Esophagus muscularis mucosa (tissue), 4 donors: ENCODE measurements at regions not wholly inside any gene's neighbourhood (a gene's known extent, or its start where the extent isn't known, plus 50 kb on each side); places are given as distances from the start of the nearest gene placed in this dataset.
"Not testable (repeated sequence)": the region's sequence is repeated elsewhere in the genome, so short reads cannot be mapped to it uniquely, and the experiment has no call there.

Source experiments
- DNase-seq: peaks from one replicate; pipeline ENCODE4 v3.0.0-alpha.2; 2017; ENCODE audit errors: extremely low spot score
- H3K27ac ChIP-seq, 4 donors: fragments of 200-600 bp; sonication (generic); replicated peaks in 1 of 4; 1 replicate in 3 of 4; 2 replicates in 1 of 4; pipeline ENCODE4 v1.5.1; 2016 to 2019; ENCODE audit warnings: mild to moderate bottlenecking in 1 of 4
- H3K27me3 ChIP-seq, 4 donors: fragments of 200-600 bp; sonication (generic); one replicate each; pipeline versions ENCODE4 v1.5.1 to v1.6.0; 2016 to 2019
- H3K36me3 ChIP-seq, 4 donors: fragments of 200-600 bp; sonication (generic); one replicate each; pipeline ENCODE4 v1.5.1; 2016 to 2019
- H3K4me1 ChIP-seq, 4 donors: fragments of 200-600 bp; sonication (generic); one replicate each; pipeline ENCODE4 v1.5.1; 2016 to 2019
- H3K4me3 ChIP-seq, 4 donors: fragments of 200-600 bp; sonication (generic); 1 replicate in 2 of 4; 2 replicates in 2 of 4; pipeline ENCODE4 v1.5.1; 2016 to 2019; ENCODE audit warnings: mild to moderate bottlenecking in 4 of 4, moderate library complexity in 1 of 4
- H3K9me3 ChIP-seq, 4 donors: fragments of 200-600 bp; sonication (generic); 1 replicate in 3 of 4; 2 replicates in 1 of 4; pipeline ENCODE4 v1.5.1; 2016 to 2019
- EP300 ChIP-seq: sonication (generic); formaldehyde crosslinking; IDR thresholded peaks from one replicate; pipeline ENCODE4 v1.6.1; 2017; ENCODE audit warnings: antibody characterized with exemption
- POLR2A ChIP-seq: fragments of 450-650 bp; IDR thresholded peaks from one replicate; pipeline ENCODE4 v1.6.1; 2017; ENCODE audit warnings: antibody characterized with exemption, moderate library complexity, mild to moderate bottlenecking, low read depth
- POLR2AphosphoS5 ChIP-seq, 2 donors: sonication (generic); formaldehyde crosslinking; IDR thresholded peaks; one replicate each; pipeline ENCODE4 v1.6.1; 2017; ENCODE audit warnings: antibody characterized with exemption in 2 of 2
- whole genome bisulfite sequencing: methylation state at CpG from one replicate; pipeline ENCODE4 v1.1.5; 2018; 5-methylcytosine and 5-hydroxymethylcytosine counted together
- intact Hi-C: fragments of 100-400 bp; cut with DNase I; formaldehyde crosslinking; loops from one replicate; pipeline ENCODE4 v1.15.1; 2023
- TF ChIP-seq, protein P1 (sequence below), 3 experiments: fragments of 200-600 bp in 2 of 3; fragments of 450-650 bp in 1 of 3; sonication (generic) in 2 of 3; IDR thresholded peaks; one replicate each; pipeline ENCODE4 v1.5.1; 2017 to 2019; ENCODE audit warnings: antibody characterized with exemption in 3 of 3, mild to moderate bottlenecking in 2 of 3, moderate library complexity in 1 of 3

DNA sequence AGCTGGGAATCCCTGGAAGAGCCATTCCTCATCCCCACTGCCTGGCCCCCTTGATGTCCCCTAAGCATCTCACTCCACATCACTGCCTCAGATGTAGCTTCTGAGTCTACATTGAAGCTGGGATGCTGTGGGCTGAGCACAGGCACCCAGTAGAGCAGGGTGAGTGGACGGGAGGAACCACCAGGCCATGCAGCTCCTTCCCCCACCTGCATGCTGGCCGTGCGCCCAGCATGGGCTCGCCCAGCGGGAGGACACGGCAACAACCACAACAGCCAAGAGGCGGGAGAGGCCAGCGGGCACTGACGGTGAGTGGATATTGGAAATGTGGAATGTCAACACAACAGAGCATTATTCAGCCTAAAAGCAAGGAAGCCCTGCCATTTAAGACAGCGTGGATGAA is 310.9 kb downstream of the ADGRD1 start:
- peak in 1 of 2 donors; percentile 14 for TF ChIP-seq POLR2AphosphoS5 (IDR thresholded peaks at IDR 0.05)
- TF ChIP-seq EP300 = no peak
- no peaks in the 10 kb centered on the region for H3K9me3 ChIP-seq
- no peak overlapping the region for H3K4me3 ChIP-seq
- no peak overlapping the region for H3K27ac ChIP-seq
- no peak for DNase-seq
- 88% methylated on average over 10 of the region's 10 CpGs for WGBS
- intact Hi-C loops = no loop called here
- no peaks in the 10 kb centered on the region for H3K36me3 ChIP-seq
- H3K27me3 ChIP-seq = no peaks in the 10 kb centered on the region
- H3K4me1 ChIP-seq = peaks cover 0 to 16% (median 8%) of the 10 kb centered on the region in 4 donors

GRCh38 chr12:131266591-131267467 is 313.1 kb downstream of the ADGRD1 start:
- H3K36me3 ChIP-seq = no peaks in the 10 kb centered on the region
- no peak overlapping the region for H3K4me3 ChIP-seq
- no peaks in the 10 kb centered on the region for H3K9me3 ChIP-seq
- peaks cover 0 to 16% (median 8%) of the 10 kb centered on the region in 4 donors for H3K4me1 ChIP-seq
- TF ChIP-seq POLR2AphosphoS5 (IDR thresholded peaks at IDR 0.05) (no peak), POLR2A (no peak)
- TF ChIP-seq, protein P1, sequence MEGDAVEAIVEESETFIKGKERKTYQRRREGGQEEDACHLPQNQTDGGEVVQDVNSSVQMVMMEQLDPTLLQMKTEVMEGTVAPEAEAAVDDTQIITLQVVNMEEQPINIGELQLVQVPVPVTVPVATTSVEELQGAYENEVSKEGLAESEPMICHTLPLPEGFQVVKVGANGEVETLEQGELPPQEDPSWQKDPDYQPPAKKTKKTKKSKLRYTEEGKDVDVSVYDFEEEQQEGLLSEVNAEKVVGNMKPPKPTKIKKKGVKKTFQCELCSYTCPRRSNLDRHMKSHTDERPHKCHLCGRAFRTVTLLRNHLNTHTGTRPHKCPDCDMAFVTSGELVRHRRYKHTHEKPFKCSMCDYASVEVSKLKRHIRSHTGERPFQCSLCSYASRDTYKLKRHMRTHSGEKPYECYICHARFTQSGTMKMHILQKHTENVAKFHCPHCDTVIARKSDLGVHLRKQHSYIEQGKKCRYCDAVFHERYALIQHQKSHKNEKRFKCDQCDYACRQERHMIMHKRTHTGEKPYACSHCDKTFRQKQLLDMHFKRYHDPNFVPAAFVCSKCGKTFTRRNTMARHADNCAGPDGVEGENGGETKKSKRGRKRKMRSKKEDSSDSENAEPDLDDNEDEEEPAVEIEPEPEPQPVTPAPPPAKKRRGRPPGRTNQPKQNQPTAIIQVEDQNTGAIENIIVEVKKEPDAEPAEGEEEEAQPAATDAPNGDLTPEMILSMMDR (IDR thresholded peaks at IDR 0.05) = no peak
- intact Hi-C loops = no loop called here
- no peaks in the 10 kb centered on the region for H3K27me3 ChIP-seq
- no peak for DNase-seq
- peak overlapping the region in 2 of 4 donors; percentile 21 to 70 for H3K27ac ChIP-seq
- 84% methylated on average over 17 of the region's 19 CpGs for WGBS

DNA sequence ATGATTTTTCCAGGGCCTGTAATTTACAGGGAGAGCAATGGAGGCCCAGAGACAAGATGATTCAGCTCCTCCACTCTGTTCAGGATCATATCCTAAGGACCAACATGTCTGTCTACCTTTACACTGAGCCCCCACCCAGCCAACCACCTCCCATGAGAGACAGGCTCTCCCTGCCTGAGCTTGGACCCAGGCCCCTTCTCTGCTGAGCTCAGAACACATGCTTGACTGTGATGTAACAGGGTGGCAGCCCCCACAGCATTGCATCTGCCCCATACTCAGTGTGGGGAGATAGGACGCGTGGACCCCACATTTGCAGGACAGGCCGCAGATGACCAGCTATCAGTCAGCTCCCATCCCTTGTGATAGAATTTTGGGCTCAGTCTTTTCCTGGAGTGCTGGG is 313.9 kb downstream of the ADGRD1 start:
- intact Hi-C loops = no loop called here
- H3K27me3 ChIP-seq = no peaks in the 10 kb centered on the region
- no peaks in the 10 kb centered on the region for H3K9me3 ChIP-seq
- peaks cover 0 to 16% (median 8%) of the 10 kb centered on the region in 4 donors for H3K4me1 ChIP-seq
- H3K36me3 ChIP-seq = no peaks in the 10 kb centered on the region
- H3K27ac ChIP-seq = peak overlapping the region in 3 of 4 donors; percentile 21 to 70 (median 58)
- no peak for TF ChIP-seq POLR2A
- no peak for TF ChIP-seq POLR2AphosphoS5 (IDR thresholded peaks at IDR 0.05)
- TF ChIP-seq, protein P1 (IDR thresholded peaks at IDR 0.05) = no peak
- TF ChIP-seq EP300 = no peak
- H3K4me3 ChIP-seq = no peak overlapping the region
- 100% methylated on average over 3 of the region's 3 CpGs for WGBS
- DNase-seq = no peak

GRCh38 chr12:131268123-131268522 is 314.4 kb downstream of the ADGRD1 start:
- H3K27ac ChIP-seq = peak overlapping the region in 3 of 4 donors; percentile 21 to 70 (median 58)
- WGBS = 0% methylated on average over 1 of the region's 7 CpGs
- H3K36me3 ChIP-seq, H3K4me3 ChIP-seq, H3K27me3 ChIP-seq, intact Hi-C loops, H3K9me3 ChIP-seq, DNase-seq: not testable (repeated sequence)
- peak; percentile 19 to 30 for TF ChIP-seq POLR2AphosphoS5 (IDR thresholded peaks at IDR 0.05)
- peaks cover 0 to 16% (median 8%) of the 10 kb centered on the region in 4 donors for H3K4me1 ChIP-seq

- H3K4me3 ChIP-seq, H3K9me3 ChIP-seq, DNase-seq, H3K36me3 ChIP-seq, H3K27me3 ChIP-seq, intact Hi-C loops: not testable (repeated sequence)
- H3K4me1 ChIP-seq = peaks cover 0 to 16% (median 8%) of the 10 kb centered on the region in 4 donors
- WGBS = no CpG with 5 or more reads among the region's 4 CpGs
- peak overlapping the region in 2 of 4 donors; percentile 51 to 58 for H3K27ac ChIP-seq
These were observed 314.9 kb downstream of the ADGRD1 start for GRCh38 chr12:131268571-131268970.

- Histone ChIP-seq H3K27ac (peak overlapping the region in 1 of 4 donors; percentile 51), H3K4me3 (no peak overlapping the region), H3K36me3 (no peaks in the 10 kb centered on the region), H3K4me1 (peaks cover 0 to 16% (median 8%) of the 10 kb centered on the region in 4 donors), H3K27me3 (no peaks in the 10 kb centered on the region), H3K9me3 (no peaks in the 10 kb centered on the region)
- WGBS = 98% methylated on average over 4 of the region's 4 CpGs
- DNase-seq = no peak
- intact Hi-C loops = no loop called here
- TF ChIP-seq POLR2A (no peak), POLR2AphosphoS5 (IDR thresholded peaks at IDR 0.05) (no peak), EP300 (no peak)
- TF ChIP-seq, protein P1 (IDR thresholded peaks at IDR 0.05) = no peak
These were observed 315.8 kb downstream of the ADGRD1 start for GRCh38 chr12:131269551-131269950.

DNA sequence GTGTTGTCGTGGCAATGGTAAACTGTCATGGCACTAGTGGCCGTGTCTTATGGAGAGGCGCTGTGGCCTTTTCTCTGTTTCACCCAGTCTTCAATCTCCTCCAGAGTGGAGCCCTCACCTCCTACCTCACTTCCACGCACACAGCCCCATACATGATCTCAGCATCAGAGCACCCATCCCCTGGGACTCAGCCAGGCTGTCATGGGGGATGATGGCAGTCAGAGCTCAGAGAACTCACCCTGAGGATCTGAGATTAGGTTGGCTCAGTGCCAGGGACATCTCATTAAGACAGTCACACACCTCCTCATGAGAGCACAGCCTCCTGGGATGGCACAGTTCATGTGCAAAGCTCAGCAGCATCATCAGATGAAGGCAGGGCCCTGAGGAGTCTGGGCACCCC is 316.3 kb downstream of the ADGRD1 start:
- DNase-seq, H3K4me3 ChIP-seq, H3K9me3 ChIP-seq, H3K27ac ChIP-seq, H3K36me3 ChIP-seq, intact Hi-C loops, H3K27me3 ChIP-seq: not testable (repeated sequence)
- 89% methylated on average over 4 of the region's 4 CpGs for WGBS
- peaks cover 0 to 11% (median 8%) of the 10 kb centered on the region in 4 donors for H3K4me1 ChIP-seq
